ENCODE measurements at regions not wholly inside any gene's neighbourhood (a gene's known extent, or its start where the extent isn't known, plus 50 kb on each side); places are given as distances from the start of the nearest gene placed in this dataset.

- TF ChIP-seq GABPA (IDR thresholded peaks at IDR 0.05; ENCODE audit: low read depth) (no peak), HDGF (IDR thresholded peaks at IDR 0.05) (no peak), BACH1 (IDR thresholded peaks at IDR 0.05; ENCODE audit: borderline replicate concordance) (no peak), BCLAF1 (IDR thresholded peaks at IDR 0.05) (no peak), EP300 (IDR thresholded peaks at IDR 0.05; ENCODE audit: borderline replicate concordance in 1 of 2, control insufficient read depth in 1 of 2, low read depth in 2 of 2, low read length in 2 of 2) (no peak), REST (IDR thresholded peaks at IDR 0.05; ENCODE audit: low read depth, low read length) (no peak), CTCF (IDR thresholded peaks at IDR 0.05 in 2 of 3, conservative IDR thresholded peaks at IDR 0.05 in 1 of 3; ENCODE audit: control insufficient read depth in 2 of 3, extremely low read depth in 1 of 3, insufficient read depth in 1 of 3, low read depth in 3 of 3, low read length in 3 of 3) (no peak), EED (IDR thresholded peaks at IDR 0.05; ENCODE audit: low read depth) (no peak), POLR2A (IDR thresholded peaks at IDR 0.05; ENCODE audit: low read depth, low read length) (no peak), FOXM1 (IDR thresholded peaks at IDR 0.05; ENCODE audit: low read depth, low read length) (no peak), RAD51 (IDR thresholded peaks at IDR 0.05) (no peak), EZH2 (IDR thresholded peaks at IDR 0.05; ENCODE audit: borderline replicate concordance, control insufficient read depth, low read depth, low read length) (no peak)
Observed at GRCh38 chr4:4719436-4719835, 140.0 kb upstream of the MSX1 start.

Measured in GM12878 (cell line).